Fibroblast of gingiva (primary cell): ENCODE measurements at regions not wholly inside any gene's neighbourhood (a gene's known extent, or its start where the extent isn't known, plus 50 kb on each side); places are given as distances from the start of the nearest gene placed in this dataset.
A peak's percentile ranks its signal among the peaks of the same experiment; 100 is the strongest.
"Not testable (repeated sequence)": the region's sequence is repeated elsewhere in the genome, so short reads cannot be mapped to it uniquely, and the experiment has no call there.

Source experiments
- DNase-seq: peaks from one replicate; pipeline ENCODE4 v3.0.0-alpha.2; 2011; ENCODE audit warnings: low read depth

- no peak for DNase-seq
Observed at GRCh38 chr6:137711972-137712371, 155.1 kb upstream of the TNFAIP3 start.

- DNase-seq: no peak
Observed at GRCh38 chr6:137712587-137712986, 154.5 kb upstream of the TNFAIP3 start.

DNA sequence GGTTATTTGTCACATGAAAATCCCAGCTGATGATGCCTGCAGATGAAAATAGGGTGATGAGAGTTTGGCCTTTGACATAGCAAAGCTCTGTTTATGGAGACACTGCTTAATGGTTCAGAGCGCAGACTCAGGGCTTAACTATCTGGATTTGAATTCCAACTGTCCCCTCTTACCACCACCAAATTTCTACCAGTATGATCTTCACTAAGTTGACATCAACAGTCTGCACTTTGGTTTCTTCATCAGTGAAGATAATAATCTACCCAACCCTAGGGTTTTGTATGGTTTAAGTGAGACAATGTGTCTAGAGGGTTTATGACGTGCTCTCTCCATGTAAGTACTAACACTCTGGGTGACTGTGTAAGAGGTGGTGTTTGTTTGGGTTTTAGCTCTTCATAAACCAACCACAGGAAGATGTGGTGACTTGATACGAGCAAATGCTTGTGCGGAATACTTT, 151.4 kb upstream of the TNFAIP3 start:
- DNase-seq: no peak

DNA sequence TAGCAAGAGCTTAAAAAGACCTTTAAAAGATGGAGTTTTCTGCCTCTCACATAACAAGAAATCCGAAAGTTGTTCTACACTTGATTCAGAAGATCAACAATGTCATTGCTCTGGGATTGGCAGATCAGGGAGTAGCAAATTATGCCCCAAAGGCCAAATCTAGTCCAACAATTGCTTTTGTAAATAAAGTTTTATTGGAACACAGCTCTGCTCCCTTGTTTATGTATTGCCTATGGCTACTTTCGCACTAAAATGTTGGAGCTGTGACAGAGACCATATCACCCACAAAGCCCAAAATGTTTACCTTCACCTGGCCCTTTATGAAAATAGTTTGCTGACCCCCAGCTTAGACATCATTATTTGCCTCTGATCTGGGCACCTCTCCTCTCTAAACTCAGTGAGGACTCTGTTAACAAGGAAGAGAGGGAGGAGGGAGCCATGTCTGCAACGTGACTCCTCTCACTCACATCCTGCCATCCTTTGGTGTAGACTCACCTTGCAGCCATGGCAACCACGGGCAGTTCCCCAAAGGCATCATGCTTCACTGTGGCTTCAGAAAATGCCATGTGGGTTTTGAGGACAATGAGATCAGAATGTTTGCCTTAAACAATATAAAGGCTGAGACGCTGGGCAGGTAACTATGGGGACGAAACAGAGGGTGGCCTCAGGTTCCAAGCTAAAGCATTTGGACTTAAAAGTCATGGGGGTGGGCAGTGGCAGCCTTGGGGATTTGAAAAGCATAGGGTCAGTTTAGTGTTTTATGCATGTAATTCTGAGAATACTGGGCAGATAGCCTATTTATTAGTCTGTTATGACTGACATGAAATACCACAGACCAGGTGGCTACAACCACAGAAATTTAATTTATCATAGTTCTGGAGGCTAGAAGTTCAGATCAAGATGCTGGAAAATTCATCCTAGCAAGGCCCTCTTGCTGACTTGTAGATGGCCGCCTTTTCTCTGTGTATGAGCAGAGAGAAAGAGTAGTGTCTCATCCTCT, 149.7 kb upstream of the TNFAIP3 start:
- no peak for DNase-seq

GRCh38 chr6:137718903-137719302, 148.2 kb upstream of the TNFAIP3 start:
- not testable (repeated sequence) for DNase-seq

DNA sequence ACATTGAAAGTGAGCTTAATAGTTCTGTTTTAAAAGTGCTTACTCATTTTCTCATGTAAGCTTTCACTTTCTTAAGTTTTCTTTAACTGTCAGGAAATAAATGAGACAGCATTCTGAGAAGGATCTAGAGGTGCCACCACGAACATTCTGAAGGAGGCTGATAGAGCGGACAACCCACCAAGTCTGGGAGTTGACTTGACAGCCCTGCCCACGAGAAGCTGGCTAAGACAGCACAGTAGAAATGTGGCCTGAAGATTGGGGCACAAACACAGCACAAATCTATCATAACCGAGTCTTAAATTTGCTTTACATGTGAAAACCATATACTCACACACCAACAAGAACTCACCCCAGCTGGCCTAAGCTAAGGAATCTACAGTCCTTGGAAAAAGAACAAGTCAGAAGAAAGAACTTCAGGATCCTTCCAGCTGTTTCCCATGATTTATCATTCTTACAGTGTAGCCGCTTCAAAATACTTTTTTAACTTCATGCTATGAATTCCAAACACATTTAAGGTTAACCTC, 144.2 kb upstream of the TNFAIP3 start:
- no peak for DNase-seq

GRCh38 chr6:137723273-137724017, 143.6 kb upstream of the TNFAIP3 start:
- no peak for DNase-seq

GRCh38 chr6:137724018-137724403, 143.0 kb upstream of the TNFAIP3 start:
- DNase-seq: peak; percentile 56

DNA sequence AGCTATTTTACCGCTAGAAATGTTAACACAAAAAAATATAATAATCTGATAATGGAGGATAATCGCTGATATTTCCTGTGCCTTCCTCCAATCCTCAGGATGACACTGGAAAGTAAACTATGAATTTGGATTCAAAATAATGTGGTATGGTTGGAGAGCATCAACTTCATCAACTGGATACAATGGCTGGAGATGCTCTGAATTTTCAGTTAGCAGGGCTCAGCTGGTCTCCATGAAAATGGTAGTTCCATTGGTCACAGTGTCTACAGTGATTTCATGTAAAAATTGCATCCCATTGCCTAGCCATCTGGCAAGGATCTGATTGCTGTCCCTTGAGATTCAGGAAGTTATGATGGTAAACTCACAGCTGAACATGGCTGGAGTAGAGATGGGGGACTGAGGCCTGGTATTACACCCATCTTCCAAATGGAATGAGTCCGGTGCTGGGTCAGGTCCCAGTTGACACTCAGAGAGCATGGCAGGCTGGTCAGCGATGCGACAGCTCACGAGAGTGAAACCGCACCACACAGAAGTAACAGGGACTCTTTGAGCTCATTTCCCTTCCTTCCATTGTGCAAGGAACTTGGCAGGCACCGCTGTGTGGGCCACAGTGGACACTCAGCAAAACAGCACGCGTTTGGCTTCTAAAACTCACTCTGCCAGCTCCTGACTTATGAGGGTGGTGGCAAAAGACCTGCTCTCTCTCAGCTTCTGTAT, 142.4 kb upstream of the TNFAIP3 start:
- DNase-seq: no peak

DNA sequence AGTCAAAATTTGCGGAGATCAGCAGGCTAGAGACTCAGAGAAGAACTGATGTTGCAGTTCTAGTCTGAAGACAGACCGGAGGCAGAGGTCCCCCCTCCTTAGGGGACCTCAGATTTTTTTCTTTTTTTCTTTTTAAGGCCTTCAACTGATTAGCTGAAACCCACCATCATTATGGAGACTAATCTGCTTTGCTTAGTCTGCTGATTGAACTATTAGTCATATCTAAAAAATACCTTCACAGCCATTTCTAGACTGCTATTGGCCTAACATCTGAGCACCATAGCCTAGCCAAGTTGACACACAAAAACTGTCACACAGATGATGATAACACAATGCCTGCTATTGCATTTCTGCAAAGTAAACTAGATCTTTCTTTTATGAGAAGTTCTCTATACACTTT, 141.1 kb upstream of the TNFAIP3 start:
- DNase-seq: no peak

- DNase-seq: no peak
Observed at GRCh38 chr6:137726582-137726981, 140.5 kb upstream of the TNFAIP3 start.

DNA sequence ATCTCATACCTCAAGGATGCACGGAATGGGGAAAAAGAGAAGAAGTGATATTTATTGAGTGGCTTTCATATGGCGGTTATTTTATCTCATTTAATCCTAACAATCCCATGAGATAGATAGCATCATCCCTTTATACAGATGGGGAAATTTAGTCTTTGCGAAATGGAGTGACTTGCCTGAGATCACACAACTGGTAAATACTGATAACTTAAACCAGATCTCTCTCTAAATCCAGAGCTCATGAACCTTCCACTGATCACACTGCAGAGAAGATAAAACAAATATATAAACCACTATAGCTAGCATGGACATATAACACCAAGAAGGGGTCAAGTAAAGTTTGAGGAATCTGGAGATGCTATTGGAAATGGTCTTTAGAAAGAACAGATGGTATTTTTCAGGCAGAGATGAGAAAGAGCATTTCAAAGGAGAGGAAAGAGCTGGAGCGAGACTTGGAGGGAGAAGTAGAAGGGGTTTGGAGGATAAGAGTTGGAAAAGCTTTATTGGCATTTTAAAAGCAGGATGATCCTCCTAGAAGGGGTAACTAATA, 139.8 kb upstream of the TNFAIP3 start:
- DNase-seq: no peak

DNA sequence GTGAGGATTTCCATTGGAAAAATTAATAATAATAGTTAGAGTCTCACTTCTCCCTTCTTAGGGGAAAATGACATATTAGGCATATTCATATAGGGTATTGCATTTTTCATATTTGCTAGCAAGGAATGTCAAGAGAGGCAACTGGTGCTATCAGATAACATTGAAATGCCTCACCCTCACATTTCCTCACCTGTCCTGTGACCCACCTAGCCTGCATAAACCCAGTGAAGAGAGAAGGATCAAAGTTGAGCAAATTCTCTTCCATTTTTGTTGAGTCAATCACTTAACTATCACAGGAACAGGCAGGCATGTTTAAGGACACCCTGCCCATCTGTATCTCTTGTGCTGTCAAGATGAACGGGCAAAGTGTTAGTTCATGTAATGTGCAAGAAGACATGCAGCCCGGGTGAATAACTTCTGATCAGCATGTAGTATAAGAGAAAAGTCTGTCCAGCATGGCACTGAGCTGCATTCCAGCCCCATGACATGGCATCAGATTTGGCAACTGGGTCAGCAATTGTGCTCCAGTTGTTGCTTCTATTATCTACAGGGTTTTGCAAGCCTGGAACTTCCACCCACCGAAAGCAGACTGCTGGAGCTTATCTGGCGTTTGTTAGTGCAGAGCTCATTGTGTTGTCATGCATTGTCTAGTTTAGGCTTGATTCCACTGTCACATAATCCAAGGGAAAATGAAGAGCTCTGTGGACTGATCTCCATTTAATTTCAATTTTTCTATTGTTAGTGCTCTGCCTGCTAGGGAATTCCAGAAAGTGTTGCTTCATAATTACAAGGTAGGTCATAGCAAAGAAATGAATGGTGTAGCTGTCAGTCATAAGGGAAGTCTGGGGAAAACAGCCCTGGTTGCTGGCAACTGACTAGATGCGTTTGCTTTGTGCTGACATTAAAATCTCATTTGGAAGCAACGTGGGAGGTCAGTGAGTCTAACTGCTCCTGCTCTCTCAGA, 138.4 kb upstream of the TNFAIP3 start:
- DNase-seq: peak; percentile 97

DNA sequence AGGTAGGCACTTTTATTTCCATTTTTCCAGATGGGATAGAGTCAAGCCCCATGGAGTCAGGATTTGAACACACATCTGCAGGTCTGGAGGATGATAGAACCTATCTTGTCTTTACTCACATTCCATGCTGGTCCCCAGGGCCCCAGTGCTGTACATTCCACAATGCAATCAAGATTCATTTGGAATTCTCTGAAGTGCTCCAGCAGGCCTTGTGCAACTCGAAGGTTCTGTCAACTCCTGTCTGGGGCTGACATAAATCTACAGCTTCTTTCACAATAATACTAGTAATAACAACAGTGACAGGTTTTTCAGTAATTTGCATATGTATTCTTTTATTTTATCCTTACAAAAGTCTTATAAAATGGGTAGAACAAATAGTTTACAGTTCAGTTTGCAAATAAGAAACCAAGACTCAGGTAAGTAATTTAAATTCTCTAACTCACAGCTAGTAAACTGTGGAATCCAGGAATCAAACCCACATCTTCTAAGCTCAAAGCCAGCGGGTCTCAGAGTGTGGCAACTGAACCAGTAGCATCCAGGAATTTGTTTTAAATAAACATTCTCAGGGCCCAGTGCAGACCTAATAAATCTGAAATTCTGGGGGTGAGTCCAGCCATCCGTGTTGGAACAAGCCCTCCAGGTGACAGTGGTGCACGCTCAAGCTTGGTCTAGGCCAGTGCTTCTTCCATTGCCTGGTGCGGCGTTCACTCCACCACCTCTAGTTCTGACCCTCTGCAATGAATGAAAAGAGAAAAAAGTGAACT, 137.0 kb upstream of the TNFAIP3 start:
- peak; percentile 75 for DNase-seq

GRCh38 chr6:137731600-137731959, 135.5 kb upstream of the TNFAIP3 start:
- no peak for DNase-seq

DNA sequence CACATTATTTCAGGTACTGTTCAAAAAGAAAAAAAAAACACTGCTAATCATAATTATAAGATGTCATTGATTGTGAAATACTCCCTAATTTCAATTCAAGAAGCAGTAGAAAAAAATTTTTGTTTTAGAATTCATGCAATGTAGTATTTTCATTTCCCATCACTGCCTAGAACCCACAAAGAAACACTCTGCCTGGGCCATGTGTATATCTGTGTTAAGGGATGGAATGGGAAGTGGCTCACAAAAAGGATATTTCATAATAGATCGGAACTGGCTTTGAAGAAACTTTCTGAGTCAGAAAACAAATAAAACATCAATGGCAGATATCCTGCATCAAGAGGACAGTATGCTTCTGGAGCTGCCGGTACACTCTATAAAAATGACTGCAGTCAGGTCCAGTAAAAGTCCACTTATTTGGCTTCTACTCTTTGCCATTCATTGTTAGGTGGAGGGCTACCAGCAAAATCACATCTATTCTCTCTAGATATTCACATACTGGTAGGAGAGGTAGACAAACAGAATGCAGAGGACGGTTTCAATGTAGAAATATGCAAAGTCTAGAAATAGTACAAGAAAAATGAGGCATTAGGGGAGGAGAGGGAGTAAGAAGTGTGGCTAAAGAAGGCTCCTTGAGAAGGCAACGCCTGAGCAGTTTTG, 135.0 kb upstream of the TNFAIP3 start:
- DNase-seq: peak; percentile 82

DNA sequence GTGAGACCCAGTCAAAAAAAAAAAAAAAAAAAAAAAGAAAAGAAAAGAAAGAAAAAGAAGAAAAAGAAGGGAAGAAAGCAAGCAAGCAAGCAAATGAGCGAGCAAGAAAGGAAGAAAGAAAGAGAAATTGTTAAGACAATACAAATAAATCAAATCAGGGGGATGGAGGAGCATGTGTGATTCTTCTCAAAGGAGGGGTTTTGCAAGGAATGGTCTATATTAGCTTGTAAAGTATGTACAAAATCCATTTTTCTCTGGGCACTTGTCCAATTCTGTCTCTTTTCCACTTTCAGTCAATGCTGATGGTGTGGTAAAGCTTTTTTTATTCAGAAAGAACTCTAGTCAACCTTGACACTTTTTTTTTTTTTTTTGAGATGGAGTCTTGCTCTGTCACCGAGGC, 133.7 kb upstream of the TNFAIP3 start:
- DNase-seq: no peak

- DNase-seq: no peak
Observed at GRCh38 chr6:137734005-137734874, 132.8 kb upstream of the TNFAIP3 start.

DNA sequence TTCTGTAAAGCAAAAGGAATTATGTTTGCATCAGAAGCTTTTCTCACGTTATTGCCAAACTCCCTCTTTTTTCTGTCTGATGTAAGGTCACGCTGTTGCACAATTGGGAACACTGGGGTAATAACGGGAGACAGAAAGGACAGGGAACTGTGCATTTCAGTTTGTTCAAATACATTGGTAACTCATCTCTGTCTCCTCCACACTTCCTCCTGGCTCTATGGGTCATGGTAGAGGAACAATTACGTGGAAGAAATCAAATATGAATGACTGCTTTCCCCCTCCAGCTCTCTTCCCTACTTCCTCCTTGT, 132.2 kb upstream of the TNFAIP3 start:
- peak; percentile 65 for DNase-seq
